ENCODE measurements at regions not wholly inside any gene's neighbourhood (a gene's known extent, or its start where the extent isn't known, plus 50 kb on each side); places are given as distances from the start of the nearest gene placed in this dataset.

- no peak for TF ChIP-seq FOXP2 (optimal IDR thresholded peaks at IDR 0.05; ENCODE audit: control extremely low read depth, extremely low read length, insufficient read depth)
- no peak for TF ChIP-seq POLR2AphosphoS5 (IDR thresholded peaks at IDR 0.05; ENCODE audit: borderline replicate concordance, low read depth, low read length)
- TF ChIP-seq EZH2 (IDR thresholded peaks at IDR 0.05): no peak
- H3K4me3 ChIP-seq: no peak overlapping the region
- no peak overlapping the region for H3K9ac ChIP-seq (ENCODE audit: insufficient read length)
- H3K9me3 ChIP-seq (ENCODE audit: low read depth, low read length): no peaks in the 10 kb centered on the region
- no peak for DNase-seq (ENCODE audit: low read depth, low spot score)
- no peaks in the 10 kb centered on the region for H3K36me3 ChIP-seq (ENCODE audit: insufficient read depth, low read length)
- H3K27ac ChIP-seq: no peak overlapping the region
Measured at GRCh38 chr10:78330884-78331283, 297.2 kb downstream of the RPS24 start.

DNA sequence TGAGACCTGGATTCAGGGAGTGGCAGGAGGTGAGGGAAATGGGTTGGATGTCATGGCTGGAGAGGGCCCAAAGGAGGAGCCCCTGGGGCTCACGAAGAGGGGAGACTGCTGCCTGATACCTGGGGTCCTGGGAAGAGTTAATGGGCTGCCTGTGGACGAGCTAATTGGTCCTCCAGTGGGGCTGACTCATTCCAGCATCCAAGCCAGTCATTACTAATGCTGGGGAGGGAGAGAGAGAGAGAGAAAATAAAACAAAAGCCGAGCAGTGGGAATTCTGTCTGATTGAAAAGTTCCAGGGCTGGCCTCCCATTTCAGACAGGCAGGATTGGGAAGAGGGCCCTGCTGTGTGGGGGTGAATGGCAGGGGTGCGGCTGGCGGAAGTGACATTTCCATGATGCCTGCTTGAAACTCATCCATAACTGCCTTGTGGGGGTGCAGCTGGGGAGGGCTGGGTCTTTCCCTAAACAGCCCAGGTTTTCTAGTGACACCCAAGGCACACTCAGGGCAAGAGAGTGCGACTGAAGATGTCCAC is 297.8 kb downstream of the RPS24 start:
- no peak for TF ChIP-seq POLR2AphosphoS5 (IDR thresholded peaks at IDR 0.05; ENCODE audit: borderline replicate concordance, low read depth, low read length)
- TF ChIP-seq EZH2 (IDR thresholded peaks at IDR 0.05): no peak
- no peak for TF ChIP-seq FOXP2 (optimal IDR thresholded peaks at IDR 0.05; ENCODE audit: control extremely low read depth, extremely low read length, insufficient read depth)
- H3K4me3 ChIP-seq: no peak overlapping the region
- no peak overlapping the region for H3K9ac ChIP-seq (ENCODE audit: insufficient read length)
- H3K36me3 ChIP-seq (ENCODE audit: insufficient read depth, low read length): no peaks in the 10 kb centered on the region
- no peaks in the 10 kb centered on the region for H3K9me3 ChIP-seq (ENCODE audit: low read depth, low read length)
- no peak for DNase-seq (ENCODE audit: low read depth, low spot score)
- no peak overlapping the region for H3K27ac ChIP-seq

DNA sequence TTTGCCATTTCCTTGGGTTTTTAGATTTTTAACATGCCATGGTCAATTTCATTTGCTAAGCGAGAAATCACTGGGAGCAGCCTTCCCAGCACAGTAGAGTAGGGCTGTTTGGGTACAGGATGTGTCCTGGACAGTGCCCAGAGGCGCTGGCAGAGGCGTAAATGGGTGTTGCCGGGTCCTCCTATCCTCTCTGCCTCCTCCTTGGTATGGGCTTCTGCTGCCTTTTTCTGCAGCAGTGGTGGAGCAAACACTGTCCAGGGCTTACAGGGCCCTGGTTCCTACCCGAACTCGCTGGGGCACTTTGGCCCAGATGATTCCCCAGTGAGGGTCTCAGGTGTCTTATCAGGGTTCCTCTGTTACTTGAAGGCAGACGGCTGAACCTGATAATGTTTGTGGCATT is 298.3 kb downstream of the RPS24 start:
- Histone ChIP-seq H3K27ac (no peak overlapping the region), H3K36me3 (ENCODE audit: insufficient read depth, low read length) (no peaks in the 10 kb centered on the region), H3K9me3 (ENCODE audit: low read depth, low read length) (no peaks in the 10 kb centered on the region), H3K4me3 (no peak overlapping the region), H3K9ac (ENCODE audit: insufficient read length) (no peak overlapping the region)
- no peak for DNase-seq (ENCODE audit: low read depth, low spot score)
- TF ChIP-seq POLR2AphosphoS5 (IDR thresholded peaks at IDR 0.05; ENCODE audit: borderline replicate concordance, low read depth, low read length) (no peak), EZH2 (IDR thresholded peaks at IDR 0.05) (no peak), FOXP2 (optimal IDR thresholded peaks at IDR 0.05; ENCODE audit: control extremely low read depth, extremely low read length, insufficient read depth) (no peak)

GRCh38 chr10:78332657-78333056 is 299.0 kb downstream of the RPS24 start:
- Histone ChIP-seq H3K36me3 (ENCODE audit: insufficient read depth, low read length) (no peaks in the 10 kb centered on the region), H3K9me3 (ENCODE audit: low read depth, low read length) (no peaks in the 10 kb centered on the region), H3K4me3 (no peak overlapping the region), H3K27ac (no peak overlapping the region), H3K9ac (ENCODE audit: insufficient read length) (no peak overlapping the region)
- DNase-seq (ENCODE audit: low read depth, low spot score): no peak
- no peak for TF ChIP-seq POLR2AphosphoS5 (IDR thresholded peaks at IDR 0.05; ENCODE audit: borderline replicate concordance, low read depth, low read length)
- no peak for TF ChIP-seq FOXP2 (optimal IDR thresholded peaks at IDR 0.05; ENCODE audit: control extremely low read depth, extremely low read length, insufficient read depth)
- no peak for TF ChIP-seq EZH2 (IDR thresholded peaks at IDR 0.05)

DNA sequence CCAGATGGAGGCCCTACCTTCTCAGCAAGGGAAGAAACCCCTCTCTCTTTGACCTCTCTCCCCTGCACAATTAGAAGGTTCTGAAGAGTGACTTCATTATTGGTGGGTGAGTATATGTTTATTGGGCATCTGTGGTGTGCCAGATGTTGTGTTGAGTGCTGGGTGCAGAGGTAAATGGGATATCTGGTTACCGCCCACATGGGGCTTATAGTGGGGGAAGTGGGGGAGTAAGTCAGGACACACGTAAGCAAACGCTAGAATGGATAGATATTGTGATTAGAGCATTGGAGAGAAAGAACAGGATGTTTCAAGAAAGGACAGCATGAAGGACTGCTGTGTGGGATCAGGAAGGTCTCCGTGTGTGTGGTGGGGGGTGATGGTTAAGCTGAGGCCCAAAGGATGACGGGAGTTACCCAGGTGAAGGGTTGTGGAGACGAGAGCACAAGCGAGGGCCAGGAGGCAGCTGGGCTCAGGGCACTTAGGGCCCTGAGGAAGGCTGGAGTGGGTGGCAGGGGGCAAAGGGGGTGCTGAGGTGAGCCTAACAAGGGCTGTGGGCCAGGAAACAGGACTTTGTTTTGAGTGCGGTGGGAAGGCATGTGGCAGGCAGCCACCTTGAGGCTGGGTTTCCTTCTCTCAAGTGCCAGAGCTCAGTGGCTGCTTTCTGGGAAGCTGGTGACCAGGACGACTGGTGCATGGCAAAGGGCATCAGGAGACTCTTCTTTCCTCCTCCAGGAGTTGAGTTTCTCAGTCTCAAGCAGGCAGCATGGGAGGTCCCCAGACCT is 299.9 kb downstream of the RPS24 start:
- H3K4me3 ChIP-seq: no peak overlapping the region
- DNase-seq (ENCODE audit: low read depth, low spot score): no peak
- no peak overlapping the region for H3K27ac ChIP-seq
- no peak overlapping the region for H3K9ac ChIP-seq (ENCODE audit: insufficient read length)
- no peaks in the 10 kb centered on the region for H3K9me3 ChIP-seq (ENCODE audit: low read depth, low read length)
- TF ChIP-seq FOXP2 (optimal IDR thresholded peaks at IDR 0.05; ENCODE audit: control extremely low read depth, extremely low read length, insufficient read depth) (no peak), POLR2AphosphoS5 (IDR thresholded peaks at IDR 0.05; ENCODE audit: borderline replicate concordance, low read depth, low read length) (no peak), EZH2 (IDR thresholded peaks at IDR 0.05) (no peak)
- no peaks in the 10 kb centered on the region for H3K36me3 ChIP-seq (ENCODE audit: insufficient read depth, low read length)

DNA sequence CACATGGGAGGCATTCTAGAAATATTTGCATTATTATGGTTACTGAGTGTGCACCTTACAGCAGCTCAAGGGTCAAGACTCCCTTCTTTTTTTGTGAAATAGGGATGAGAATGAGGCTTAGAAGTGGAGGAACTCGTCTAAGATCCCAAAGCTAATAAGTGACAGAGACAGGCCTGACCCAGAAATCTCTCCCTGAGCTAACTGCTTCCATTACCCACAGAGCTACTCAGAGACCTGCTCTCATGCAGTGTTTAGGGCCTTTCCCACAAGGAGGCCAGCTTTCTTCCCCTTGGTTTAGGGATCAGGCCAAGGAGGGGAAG is 301.7 kb downstream of the RPS24 start:
- Histone ChIP-seq H3K36me3 (ENCODE audit: insufficient read depth, low read length) (no peaks in the 10 kb centered on the region), H3K27ac (no peak overlapping the region), H3K9ac (ENCODE audit: insufficient read length) (no peak overlapping the region), H3K4me3 (no peak overlapping the region), H3K9me3 (ENCODE audit: low read depth, low read length) (no peaks in the 10 kb centered on the region)
- DNase-seq (ENCODE audit: low read depth, low spot score): no peak
- TF ChIP-seq EZH2 (IDR thresholded peaks at IDR 0.05): no peak
- no peak for TF ChIP-seq POLR2AphosphoS5 (IDR thresholded peaks at IDR 0.05; ENCODE audit: borderline replicate concordance, low read depth, low read length)
- TF ChIP-seq FOXP2 (optimal IDR thresholded peaks at IDR 0.05; ENCODE audit: control extremely low read depth, extremely low read length, insufficient read depth): no peak

GRCh38 chr10:78335691-78336401 is 302.2 kb downstream of the RPS24 start:
- H3K4me3 ChIP-seq: no peak overlapping the region
- DNase-seq (ENCODE audit: low read depth, low spot score): no peak

GRCh38 chr10:78336402-78336791 is 302.7 kb downstream of the RPS24 start:
- H3K4me3 ChIP-seq: no peak overlapping the region
- no peaks in the 10 kb centered on the region for H3K9me3 ChIP-seq (ENCODE audit: low read depth, low read length)
- H3K27ac ChIP-seq: no peak overlapping the region
- no peak overlapping the region for H3K9ac ChIP-seq (ENCODE audit: insufficient read length)
- TF ChIP-seq EZH2 (IDR thresholded peaks at IDR 0.05): no peak
- no peak for TF ChIP-seq POLR2AphosphoS5 (IDR thresholded peaks at IDR 0.05; ENCODE audit: borderline replicate concordance, low read depth, low read length)
- no peak for TF ChIP-seq FOXP2 (optimal IDR thresholded peaks at IDR 0.05; ENCODE audit: control extremely low read depth, extremely low read length, insufficient read depth)
- H3K36me3 ChIP-seq (ENCODE audit: insufficient read depth, low read length): no peaks in the 10 kb centered on the region
- DNase-seq (ENCODE audit: low read depth, low spot score): no peak

More at GRCh38 chr10:78335691-78336401, 302.2 kb downstream of the RPS24 start:
- no peak overlapping the region for H3K9ac ChIP-seq (ENCODE audit: insufficient read length)
- no peaks in the 10 kb centered on the region for H3K9me3 ChIP-seq (ENCODE audit: low read depth, low read length)
- H3K27ac ChIP-seq: no peak overlapping the region
- no peak for TF ChIP-seq FOXP2 (optimal IDR thresholded peaks at IDR 0.05; ENCODE audit: control extremely low read depth, extremely low read length, insufficient read depth)
- TF ChIP-seq EZH2 (IDR thresholded peaks at IDR 0.05): no peak
- TF ChIP-seq POLR2AphosphoS5 (IDR thresholded peaks at IDR 0.05; ENCODE audit: borderline replicate concordance, low read depth, low read length): no peak
- no peaks in the 10 kb centered on the region for H3K36me3 ChIP-seq (ENCODE audit: insufficient read depth, low read length)

Data from SK-N-MC (cell line).